K562 (cell line): ENCODE measurements at regions not wholly inside any gene's neighbourhood (a gene's known extent, or its start where the extent isn't known, plus 50 kb on each side); places are given as distances from the start of the nearest gene placed in this dataset.

ENCODE experiments used
- ATAC-seq: fragments of 200-7000 bp; cut with Tn5 transposase; 3 replicates; pipeline ENCODE4 v1.9.1; 2020; ENCODE audit warnings: moderate library complexity
- BruUV-seq: library from RNA; stranded (reverse); fragments of 400-500 nt; replicated peaks from 2 replicates; lab custom pipeline; 2021; lab: Mats Ljungman, UMichigan
- CTCF ChIA-PET: fragments of 300-600 bp; formaldehyde crosslinking; extraction: SDS; loops from one replicate; lab custom pipeline; 2021; ENCODE audit warnings: low intra/inter-chr PET ratio; lab: Yijun Ruan, JAX
- POLR2A ChIA-PET: fragments of 300-600, 350-650 bp; sonication (Branson Sonifier 250); formaldehyde crosslinking; extraction: SDS; loops from one replicate; lab custom pipeline; 2021; ENCODE audit warnings: antibody characterized with exemption, inconsistent platforms; lab: Yijun Ruan, JAX
- DNase-seq, 4 experiments: peaks; one replicate each; pipeline versions ENCODE4 v3.0.0 to v3.0.0-alpha.2; 2011 to 2018; ENCODE audit warnings: low spot score in 3 of 4, mixed read lengths in 3 of 4; ENCODE audit errors: extremely low read depth in 1 of 4
- FAIRE-seq: peaks from 2 replicates; lab custom pipeline; 2011; peaks lifted over from hg19 to GRCh38; lab: Jason Lieb, UNC
- H2AFZ ChIP-seq: 2 replicates; pipeline ENCODE4 v1.6.0; 2011; ENCODE audit warnings: low read depth, low read length, control low read depth, inconsistent platforms
- H3K27ac ChIP-seq: fragments of 200-600 bp; 3 replicates; pipeline ENCODE4 v1.8.0; 2011; ENCODE audit warnings: low read depth, mild to moderate bottlenecking, control low read depth, inconsistent platforms, low read length, moderate library complexity, mixed read lengths; ENCODE audit errors: extremely low read depth
- H3K27me3 ChIP-seq, 2 experiments: fragments of 300-600 bp in 1 of 2; 2 replicates in 1 of 2; 3 replicates in 1 of 2; pipeline versions ENCODE4 v1.6.0 to v1.8.0; 2011; ENCODE audit warnings: inconsistent platforms in 2 of 2, low read length in 2 of 2, mild to moderate bottlenecking in 1 of 2, mixed read lengths in 1 of 2, moderate library complexity in 1 of 2; ENCODE audit not compliant: control insufficient read depth in 2 of 2, insufficient read depth in 2 of 2
- H3K36me3 ChIP-seq: fragments of 300-600 bp; 3 replicates; pipeline ENCODE4 v1.8.0; 2011; ENCODE audit warnings: mild to moderate bottlenecking, low read length, inconsistent platforms; ENCODE audit not compliant: control insufficient read depth, insufficient read depth
- H3K4me1 ChIP-seq, 2 experiments: fragments of 200-600 bp in 1 of 2; replicated peaks in 1 of 2; 2 replicates in 1 of 2; 3 replicates in 1 of 2; pipeline versions ENCODE4 v1.5.1 to v1.8.0; 2011; ENCODE audit warnings: inconsistent platforms in 2 of 2, low read length in 2 of 2, mild to moderate bottlenecking in 1 of 2, mixed read lengths in 1 of 2, moderate library complexity in 1 of 2; ENCODE audit not compliant: control insufficient read depth in 2 of 2, insufficient read depth in 2 of 2
- H3K4me2 ChIP-seq: 2 replicates; pipeline ENCODE4 v1.6.1; 2011; ENCODE audit warnings: low read length, control low read depth, inconsistent platforms, mixed read lengths; ENCODE audit not compliant: insufficient read depth
- H3K4me3 ChIP-seq: fragments of 200-600 bp; sonication (generic), shearing (Covaris generic); 2 replicates; pipeline ENCODE4 v1.5.1; 2016; ENCODE audit warnings: control low read depth, inconsistent platforms
- H3K79me2 ChIP-seq: fragments of 200-600 bp; 3 replicates; pipeline ENCODE4 v1.8.0; 2011; ENCODE audit warnings: low read length, inconsistent platforms; ENCODE audit not compliant: control insufficient read depth, insufficient read depth
- H3K9ac ChIP-seq, 2 experiments: 2 replicates each; pipeline versions ENCODE4 v1.6.0 to v1.6.1; 2011; ENCODE audit warnings: low read depth in 2 of 2, low read length in 2 of 2, control low read depth in 1 of 2, inconsistent platforms in 1 of 2, mild to moderate bottlenecking in 1 of 2, mixed read lengths in 1 of 2; ENCODE audit not compliant: insufficient read depth in 1 of 2
- H3K9me1 ChIP-seq: one replicate; pipeline ENCODE4 v1.6.0; 2011; ENCODE audit warnings: inconsistent platforms, mild to moderate bottlenecking, low read length, moderate library complexity; ENCODE audit not compliant: control insufficient read depth, insufficient read depth
- H3K9me3 ChIP-seq: replicated peaks from 2 replicates; pipeline ENCODE4 v1.5.1; 2011; ENCODE audit warnings: low read depth, low read length, inconsistent platforms; ENCODE audit not compliant: control insufficient read depth, insufficient read depth
- H4K20me1 ChIP-seq: replicated peaks from 2 replicates; pipeline ENCODE4 v1.6.1; 2011; ENCODE audit warnings: low read length, inconsistent platforms, mixed read lengths; ENCODE audit not compliant: control insufficient read depth, insufficient read depth
- CBX2 ChIP-seq: fragments of 200-600 bp; sonication (generic); IDR thresholded peaks from one replicate; pipeline ENCODE4 v1.6.1; 2012; ENCODE audit warnings: mild to moderate bottlenecking, low read length, inconsistent platforms; ENCODE audit not compliant: insufficient read depth, poor library complexity, severe bottlenecking
- CGGBP1 ChIP-seq: fragments of 250-450 bp; sonication (Bioruptor Pico); IDR thresholded peaks from 2 replicates; pipeline ENCODE4 v1.9.0; 2021; ENCODE audit warnings: mild to moderate bottlenecking
- CREB1 ChIP-seq, 2 experiments: sonication (generic) in 1 of 2; formaldehyde crosslinking in 1 of 2; IDR thresholded peaks; 2 replicates each; pipeline versions ENCODE4 v1.6.1 to v1.8.0; 2012 to 2022; ENCODE audit warnings: inconsistent platforms in 1 of 2, mild to moderate bottlenecking in 1 of 2, missing genetic modification reagents in 1 of 2, moderate library complexity in 1 of 2
- E2F1 ChIP-seq: sonication (generic); formaldehyde crosslinking; IDR thresholded peaks from 2 replicates; pipeline ENCODE4 v1.8.1; 2023; ENCODE audit warnings: mild to moderate bottlenecking, missing genetic modification reagents, moderate library complexity
- HIVEP1 ChIP-seq: fragments of 250-450 bp; sonication (Bioruptor Pico); IDR thresholded peaks from 2 replicates; pipeline ENCODE4 v1.4.0; 2020; ENCODE audit warnings: mild to moderate bottlenecking
- MYBL2 ChIP-seq, 2 experiments: fragments of 450-650 bp in 1 of 2; sonication (generic) in 1 of 2; formaldehyde crosslinking in 1 of 2; IDR thresholded peaks; 2 replicates each; pipeline versions ENCODE4 v1.6.1 to v1.8.1; 2017 to 2022; ENCODE audit warnings: borderline replicate concordance in 1 of 2, inconsistent platforms in 1 of 2, low read depth in 1 of 2, mild to moderate bottlenecking in 1 of 2, missing genetic modification reagents in 1 of 2, moderate library complexity in 1 of 2
- NR0B1 ChIP-seq: fragments of 450-650 bp; IDR thresholded peaks from one replicate; pipeline ENCODE4 v1.6.1; 2018; ENCODE audit warnings: mild to moderate bottlenecking, moderate library complexity; ENCODE audit not compliant: partially characterized antibody
- NR2F6 ChIP-seq: fragments of 450-650 bp; formaldehyde crosslinking; IDR thresholded peaks from 2 replicates; pipeline ENCODE4 v1.4.0; 2020; ENCODE audit warnings: mild to moderate bottlenecking
- SP2 ChIP-seq: IDR thresholded peaks from 2 replicates; pipeline ENCODE4 v1.6.1; 2011; ENCODE audit warnings: mild to moderate bottlenecking, low read depth, low read length, moderate library complexity; ENCODE audit not compliant: poor library complexity, severe bottlenecking; ENCODE audit errors: extremely low read depth
- SRSF9 ChIP-seq: fragments of 200-400 bp; formaldehyde crosslinking; IDR thresholded peaks from 2 replicates; pipeline ENCODE4 v1.6.1; 2017; ENCODE audit warnings: low read depth, low read length, borderline replicate concordance
- UBTF ChIP-seq, 2 experiments: IDR thresholded peaks; 2 replicates each; pipeline ENCODE4 v1.6.1; 2012; ENCODE audit warnings: improper control_type of control experiment in 2 of 2, low read depth in 2 of 2, low read length in 2 of 2, borderline replicate concordance in 1 of 2
- ZBTB26 ChIP-seq: fragments of 450-650 bp; formaldehyde crosslinking; IDR thresholded peaks from 2 replicates; pipeline ENCODE4 v1.4.0; 2022; ENCODE audit warnings: missing genetic modification characterization
- ZNF583 ChIP-seq: fragments of 250-450 bp; sonication (Bioruptor Pico); IDR thresholded peaks from 2 replicates; pipeline ENCODE4 v1.4.0; 2020
- WGBS: fragments of 100-300 bp; shearing (Covaris generic); methylation state at CpG from one replicate; pipeline ENCODE4 v1.1.6; 2016; ENCODE audit warnings: low coverage, mixed read lengths; ENCODE audit not compliant: insufficient coverage; ENCODE audit errors: missing lambda C conversion rate; 5-methylcytosine and 5-hydroxymethylcytosine counted together
- in situ Hi-C: fragments of 300-500 bp; cut with MboI; formaldehyde crosslinking; loops from 4 replicates; pipeline ENCODE4 v1.15.0; 2018; ENCODE audit warnings: inconsistent platforms, mixed read lengths
- intact Hi-C: fragments of 100-400 bp; cut with micrococcal nuclease; formaldehyde crosslinking; loops from 2 replicates; pipeline ENCODE4 v1.14.2; 2022

GRCh38 chr9:12066455-12067035, 626.6 kb upstream of the TYRP1 start:
- no peaks in the 10 kb centered on the region for H3K9me3 ChIP-seq
- H3K36me3 ChIP-seq = no peaks in the 10 kb centered on the region
- H3K79me2 ChIP-seq = no peaks in the 10 kb centered on the region
- H3K9ac ChIP-seq = no peak overlapping the region
- DNase-seq (no peak), ATAC-seq (no peak), FAIRE-seq (no peak)
- H3K4me3 ChIP-seq = no peak overlapping the region
- in situ Hi-C loops (no loop called here), intact Hi-C loops (no loop called here)
- no peak overlapping the region for H3K4me2 ChIP-seq
- no TSS peak for BruUV-seq
- H3K27me3 ChIP-seq = no peaks in the 10 kb centered on the region
- WGBS = 0% methylated on average over 2 of the region's 2 CpGs
- H3K4me1 ChIP-seq = no peaks in the 10 kb centered on the region
- H4K20me1 ChIP-seq = no peaks in the 10 kb centered on the region
- ChIA-PET POLR2A (no interaction called here), CTCF (no interaction called here)
- no peaks in the 10 kb centered on the region for H3K9me1 ChIP-seq
- no peak overlapping the region for H2AFZ ChIP-seq
- H3K27ac ChIP-seq = no peak overlapping the region
- no peak for TF ChIP-seq E2F1 (CRISPR knock-in tag)
- no peak for TF ChIP-seq CGGBP1 (CRISPR knock-in tag)
- TF ChIP-seq SP2 = no peak
- TF ChIP-seq ZNF583 = no peak
- TF ChIP-seq CBX2 = no peak
- TF ChIP-seq HIVEP1 (CRISPR knock-in tag) = no peak
- TF ChIP-seq ZBTB26 (CRISPR knock-in tag) = no peak
- TF ChIP-seq NR0B1 = no peak
- TF ChIP-seq MYBL2 (IDR thresholded peaks at IDR 0.05; ENCODE audit: low read depth) = no peak
- TF ChIP-seq MYBL2 (CRISPR knock-in tag; IDR thresholded peaks at IDR 0.05; ENCODE audit: borderline replicate concordance) = no peak
- TF ChIP-seq UBTF (IDR thresholded peaks at IDR 0.05; ENCODE audit: borderline replicate concordance in 1 of 2, low read depth in 2 of 2, low read length in 2 of 2) = no peak
- TF ChIP-seq CREB1 (IDR thresholded peaks at IDR 0.05) = no peak
- TF ChIP-seq CREB1 (CRISPR knock-in tag; IDR thresholded peaks at IDR 0.05) = no peak
- no peak for TF ChIP-seq SRSF9
- TF ChIP-seq NR2F6 (CRISPR knock-in tag) = no peak
